ENCODE measurements at regions not wholly inside any gene's neighbourhood (a gene's known extent, or its start where the extent isn't known, plus 50 kb on each side); places are given as distances from the start of the nearest gene placed in this dataset.

- TF ChIP-seq CTCF (IDR thresholded peaks at IDR 0.05; ENCODE audit: unreplicated experiment) = no peak
- CTCF ChIA-PET = interaction anchor here (0.9 kb wide), 1 partner anchor 122 kb away, joined by 3 read pairs; no protein-coding TSS in a partner anchor
- no peak overlapping the region for H3K27ac Mint-ChIP-seq (ENCODE audit: low read depth, unreplicated experiment)
- no peak for DNase-seq (ENCODE audit: unreplicated experiment)
- H3K4me3 Mint-ChIP-seq (ENCODE audit: unreplicated experiment) = no peak overlapping the region
- no peaks in the 10 kb centered on the region for H3K4me1 Mint-ChIP-seq (ENCODE audit: insufficient read depth, unreplicated experiment)
- POLR2A ChIA-PET = interaction anchor here (0.6 kb wide), 1 partner anchor 379 kb away, joined by 3 read pairs; no protein-coding TSS in a partner anchor
- BruUV-seq (replicated peaks) = no TSS peak
- no peaks in the 10 kb centered on the region for H3K27me3 Mint-ChIP-seq (ENCODE audit: insufficient read depth, unreplicated experiment)
- intact Hi-C loops (cut with micrococcal nuclease) = no loop called here
- no peaks in the 10 kb centered on the region for H3K36me3 Mint-ChIP-seq (ENCODE audit: insufficient read depth, unreplicated experiment)
- H3K9me3 Mint-ChIP-seq (ENCODE audit: unreplicated experiment) = no peaks in the 10 kb centered on the region
Observed at GRCh38 chr20:60332523-60332922, 374.3 kb downstream of the CDH26 start.

GRCh38 chr20:60334911-60335310 lies 376.7 kb downstream of the CDH26 start:
- Mint-ChIP-seq H3K4me1 (ENCODE audit: insufficient read depth, unreplicated experiment) (no peaks in the 10 kb centered on the region), H3K27ac (ENCODE audit: low read depth, unreplicated experiment) (no peak overlapping the region), H3K36me3 (ENCODE audit: insufficient read depth, unreplicated experiment) (no peaks in the 10 kb centered on the region), H3K4me3 (ENCODE audit: unreplicated experiment) (no peak overlapping the region), H3K27me3 (ENCODE audit: insufficient read depth, unreplicated experiment) (peaks cover 19% of the 10 kb centered on the region), H3K9me3 (ENCODE audit: unreplicated experiment) (no peaks in the 10 kb centered on the region)
- intact Hi-C loops (cut with micrococcal nuclease) = no loop called here
- ChIA-PET POLR2A (no interaction called here), CTCF (no interaction called here)
- BruUV-seq (replicated peaks) = no TSS peak
- no peak for DNase-seq (ENCODE audit: unreplicated experiment)
- TF ChIP-seq CTCF (IDR thresholded peaks at IDR 0.05; ENCODE audit: unreplicated experiment) = no peak

- H3K4me1 Mint-ChIP-seq (ENCODE audit: insufficient read depth, unreplicated experiment) = no peaks in the 10 kb centered on the region
- H3K36me3 Mint-ChIP-seq (ENCODE audit: insufficient read depth, unreplicated experiment) = no peaks in the 10 kb centered on the region
- ChIA-PET POLR2A (no interaction called here), CTCF (no interaction called here)
- H3K27me3 Mint-ChIP-seq (ENCODE audit: insufficient read depth, unreplicated experiment) = peaks cover 20% of the 10 kb centered on the region
- intact Hi-C loops (cut with micrococcal nuclease) = no loop called here
- H3K27ac Mint-ChIP-seq (ENCODE audit: low read depth, unreplicated experiment) = no peak overlapping the region
- no peak overlapping the region for H3K4me3 Mint-ChIP-seq (ENCODE audit: unreplicated experiment)
- BruUV-seq (replicated peaks) = no TSS peak
- DNase-seq (ENCODE audit: unreplicated experiment) = no peak
- no peaks in the 10 kb centered on the region for H3K9me3 Mint-ChIP-seq (ENCODE audit: unreplicated experiment)
- no peak for TF ChIP-seq CTCF (IDR thresholded peaks at IDR 0.05; ENCODE audit: unreplicated experiment)
Observed at GRCh38 chr20:60338556-60338955, 380.3 kb downstream of the CDH26 start.

- Mint-ChIP-seq H3K27me3 (ENCODE audit: insufficient read depth, unreplicated experiment) (peaks cover 31% of the 10 kb centered on the region), H3K4me1 (ENCODE audit: insufficient read depth, unreplicated experiment) (no peaks in the 10 kb centered on the region), H3K9me3 (ENCODE audit: unreplicated experiment) (no peaks in the 10 kb centered on the region), H3K27ac (ENCODE audit: low read depth, unreplicated experiment) (no peak overlapping the region), H3K36me3 (ENCODE audit: insufficient read depth, unreplicated experiment) (peaks cover 5% of the 10 kb centered on the region), H3K4me3 (ENCODE audit: unreplicated experiment) (no peak overlapping the region)
- BruUV-seq (replicated peaks) = no TSS peak
- no peak for TF ChIP-seq CTCF (IDR thresholded peaks at IDR 0.05; ENCODE audit: unreplicated experiment)
- DNase-seq (ENCODE audit: unreplicated experiment) = no peak
- intact Hi-C loops (cut with micrococcal nuclease) = no loop called here
- ChIA-PET CTCF (interaction anchor here (0.7 kb wide), 1 partner anchor 1354 kb away, joined by 4 read pairs; no protein-coding TSS in a partner anchor), POLR2A (interaction anchor here (0.7 kb wide), 1 partner anchor 821 kb away, joined by 3 read pairs; no protein-coding TSS in a partner anchor)
Observed at GRCh38 chr20:60339738-60340137, 381.5 kb downstream of the CDH26 start.
